OCI-LY7 (cell line): ENCODE measurements at regions not wholly inside any gene's neighbourhood (a gene's known extent, or its start where the extent isn't known, plus 50 kb on each side); places are given as distances from the start of the nearest gene placed in this dataset.

Experiments used
- EZH2phosphoT487 ChIP-seq: fragments of 200-600 bp; sonication (generic); IDR thresholded peaks from 2 replicates; pipeline ENCODE4 v1.6.1; 2018; ENCODE audit warnings: low read depth, borderline replicate concordance, mild to moderate bottlenecking, mixed run types, antibody characterized with exemption, low read length, moderate library complexity, mixed read lengths
- TF ChIP-seq, protein P1 (sequence below): fragments of 200-600 bp; sonication (generic); conservative IDR thresholded peaks from 2 replicates; pipeline ENCODE4 v1.5.1; 2014; ENCODE audit warnings: mild to moderate bottlenecking, antibody characterized with exemption, low read length, moderate library complexity, mixed read lengths

DNA sequence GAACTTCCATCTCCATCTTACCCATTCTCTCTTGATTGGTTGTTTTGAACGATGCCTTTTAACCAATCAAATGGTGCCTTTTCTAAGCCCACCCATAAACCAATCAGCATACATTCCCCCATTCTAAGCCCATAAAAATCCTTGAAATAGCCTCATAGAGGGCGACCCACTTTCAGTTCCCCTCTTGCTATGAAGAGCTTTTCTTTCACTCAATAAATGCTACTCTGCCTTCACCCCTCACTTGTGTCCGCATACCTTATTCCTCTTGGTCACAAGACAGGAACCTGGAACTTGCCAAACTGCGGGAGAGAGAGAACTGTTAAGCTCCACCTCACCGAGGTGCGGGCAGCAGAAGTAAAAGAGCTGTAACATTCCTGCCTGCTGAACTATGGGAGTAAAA is 1602.0 kb upstream of the LRRTM3 start:
- TF ChIP-seq, protein P1, sequence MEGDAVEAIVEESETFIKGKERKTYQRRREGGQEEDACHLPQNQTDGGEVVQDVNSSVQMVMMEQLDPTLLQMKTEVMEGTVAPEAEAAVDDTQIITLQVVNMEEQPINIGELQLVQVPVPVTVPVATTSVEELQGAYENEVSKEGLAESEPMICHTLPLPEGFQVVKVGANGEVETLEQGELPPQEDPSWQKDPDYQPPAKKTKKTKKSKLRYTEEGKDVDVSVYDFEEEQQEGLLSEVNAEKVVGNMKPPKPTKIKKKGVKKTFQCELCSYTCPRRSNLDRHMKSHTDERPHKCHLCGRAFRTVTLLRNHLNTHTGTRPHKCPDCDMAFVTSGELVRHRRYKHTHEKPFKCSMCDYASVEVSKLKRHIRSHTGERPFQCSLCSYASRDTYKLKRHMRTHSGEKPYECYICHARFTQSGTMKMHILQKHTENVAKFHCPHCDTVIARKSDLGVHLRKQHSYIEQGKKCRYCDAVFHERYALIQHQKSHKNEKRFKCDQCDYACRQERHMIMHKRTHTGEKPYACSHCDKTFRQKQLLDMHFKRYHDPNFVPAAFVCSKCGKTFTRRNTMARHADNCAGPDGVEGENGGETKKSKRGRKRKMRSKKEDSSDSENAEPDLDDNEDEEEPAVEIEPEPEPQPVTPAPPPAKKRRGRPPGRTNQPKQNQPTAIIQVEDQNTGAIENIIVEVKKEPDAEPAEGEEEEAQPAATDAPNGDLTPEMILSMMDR = no peak
- TF ChIP-seq EZH2phosphoT487 = no peak
